MM.1S (cell line): ENCODE measurements at regions not wholly inside any gene's neighbourhood (a gene's known extent, or its start where the extent isn't known, plus 50 kb on each side); places are given as distances from the start of the nearest gene placed in this dataset.

Experiments used
- CTCF ChIP-seq: fragments of 300-600 bp; sonication (generic); IDR thresholded peaks from 2 replicates; pipeline ENCODE4 v1.5.1; 2016; ENCODE audit warnings: antibody characterized with exemption, low read length, mixed read lengths
- EZH2phosphoT487 ChIP-seq: fragments of 300-600 bp; sonication (generic); IDR thresholded peaks from 2 replicates; pipeline ENCODE4 v1.6.1; 2018; ENCODE audit warnings: antibody characterized with exemption, low read length

DNA sequence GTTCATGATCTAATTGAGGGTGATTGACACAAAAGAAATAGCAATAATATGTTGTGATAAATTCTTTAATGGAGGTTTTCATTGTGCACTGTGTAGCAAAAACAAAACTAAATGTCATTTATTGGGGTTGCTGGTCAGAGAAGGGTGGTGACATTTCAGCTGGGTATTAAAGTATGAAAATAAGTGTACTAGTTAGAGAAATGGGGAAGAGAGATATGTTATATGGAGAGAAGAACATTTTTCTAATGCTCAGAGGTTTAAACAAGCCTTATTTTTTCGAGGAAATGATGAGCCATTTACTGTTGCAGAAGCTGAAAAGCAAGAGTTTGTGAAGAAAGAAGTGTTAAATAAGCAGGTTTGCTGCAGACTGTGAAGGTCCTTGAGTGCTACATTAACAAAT is 142.7 kb upstream of the PAQR3 start:
- no peak for TF ChIP-seq CTCF
- no peak for TF ChIP-seq EZH2phosphoT487
